Choroid plexus epithelial cell (primary cell): ENCODE measurements at regions not wholly inside any gene's neighbourhood (a gene's known extent, or its start where the extent isn't known, plus 50 kb on each side); places are given as distances from the start of the nearest gene placed in this dataset.
A peak's percentile ranks its signal among the peaks of the same experiment; 100 is the strongest.
"Not testable (repeated sequence)": the region's sequence is repeated elsewhere in the genome, so short reads cannot be mapped to it uniquely, and the experiment has no call there.

Source experiments
- DNase-seq: peaks from one replicate; pipeline ENCODE4 v3.0.0-alpha.2; 2010; ENCODE audit warnings: low read depth
- H3K4me3 ChIP-seq: 2 replicates; pipeline ENCODE4 v1.5.1; 2011; ENCODE audit warnings: low read depth, mild to moderate bottlenecking, control low read depth, low read length, moderate library complexity
- CTCF ChIP-seq: conservative IDR thresholded peaks from 2 replicates; pipeline ENCODE4 v1.5.1; 2011; ENCODE audit warnings: low read depth, mild to moderate bottlenecking, control low read depth, inconsistent platforms, low read length, moderate library complexity

DNA sequence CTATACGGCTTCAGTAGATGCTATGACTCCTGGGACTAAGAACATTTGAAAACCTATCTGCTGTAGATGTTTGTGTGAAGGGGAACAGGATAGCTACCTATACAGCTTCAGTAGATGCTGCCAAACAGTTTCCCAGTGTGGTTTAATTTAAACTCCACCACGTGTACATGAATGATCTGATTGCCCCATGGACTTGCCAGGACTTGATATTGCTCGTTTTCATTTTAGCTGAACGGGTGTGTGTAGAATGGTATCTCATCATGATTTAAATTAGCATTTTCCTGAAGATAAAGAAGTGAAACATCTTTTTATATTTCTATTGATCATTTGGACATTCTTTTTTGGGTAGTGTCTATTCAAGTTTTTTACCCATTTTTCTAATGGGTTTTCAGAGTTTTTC is 77.8 kb upstream of the PIP4K2A start:
- no peak for DNase-seq
- no peak for TF ChIP-seq CTCF
- H3K4me3 ChIP-seq: no peak overlapping the region

GRCh38 chr10:22791665-22792064 is 77.3 kb upstream of the PIP4K2A start:
- H3K4me3 ChIP-seq: no peak overlapping the region
- no peak for TF ChIP-seq CTCF
- peak; percentile 42 for DNase-seq

- no peak overlapping the region for H3K4me3 ChIP-seq
- no peak for TF ChIP-seq CTCF
- no peak for DNase-seq
Measured at GRCh38 chr10:22784668-22785067, 70.3 kb upstream of the PIP4K2A start.

GRCh38 chr10:22783807-22784206 is 69.4 kb upstream of the PIP4K2A start:
- DNase-seq: no peak
- H3K4me3 ChIP-seq: no peak overlapping the region
- no peak for TF ChIP-seq CTCF

DNA sequence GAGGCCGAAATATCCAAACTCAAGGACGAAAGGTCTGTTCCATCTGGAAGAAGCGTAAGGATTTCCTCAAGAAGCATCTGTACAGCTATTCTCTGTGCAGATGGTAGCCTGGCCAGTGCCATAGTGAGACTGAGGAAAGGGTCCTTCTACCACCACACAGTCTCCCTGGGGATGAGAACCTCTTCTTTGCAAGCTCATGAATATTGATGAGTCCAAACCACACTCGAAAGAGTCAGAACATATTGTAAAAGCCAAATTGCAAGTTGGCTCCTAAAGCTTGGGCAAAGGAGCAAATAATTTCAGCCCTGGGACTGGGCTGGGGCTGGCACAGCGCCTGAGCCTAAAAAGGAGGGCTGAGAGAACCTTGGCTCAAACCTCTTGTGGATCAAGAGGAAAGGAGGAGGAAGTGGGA is 66.1 kb upstream of the PIP4K2A start:
- TF ChIP-seq CTCF: no peak
- DNase-seq: no peak
- no peak overlapping the region for H3K4me3 ChIP-seq

DNA sequence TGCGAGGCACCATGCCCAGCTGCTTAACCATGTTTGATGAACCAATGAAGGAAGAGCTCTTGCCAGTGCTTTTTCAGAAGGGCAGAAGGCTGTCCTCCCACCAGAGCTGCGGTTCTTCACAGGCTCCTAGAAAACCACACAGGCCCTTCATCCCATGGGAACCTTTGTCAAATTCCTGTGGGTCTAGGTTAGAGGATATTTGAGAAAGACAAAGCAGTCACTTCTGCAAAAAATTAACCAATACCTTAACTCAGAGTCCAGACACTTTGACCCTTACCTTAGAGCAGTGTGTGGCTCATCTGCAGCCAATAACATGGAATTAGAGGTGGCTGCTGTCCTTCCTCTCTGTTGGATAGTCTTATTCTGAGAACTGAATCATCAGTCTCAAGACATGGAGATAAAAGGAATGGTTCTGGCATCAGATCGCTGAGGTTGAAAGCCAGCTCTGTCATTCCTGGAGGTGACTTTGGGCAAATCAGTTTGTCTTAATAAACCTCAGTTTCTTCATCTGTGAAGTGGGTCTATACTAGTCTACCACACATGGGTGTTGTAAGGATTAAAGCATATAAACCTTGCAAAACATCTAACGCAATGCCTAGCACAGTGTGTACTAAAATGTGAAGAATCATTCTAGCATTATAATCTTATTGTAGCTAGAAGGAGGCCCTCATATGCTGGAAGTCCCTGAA is 65.1 kb upstream of the PIP4K2A start:
- DNase-seq: no peak
- no peak for TF ChIP-seq CTCF
- no peak overlapping the region for H3K4me3 ChIP-seq

DNA sequence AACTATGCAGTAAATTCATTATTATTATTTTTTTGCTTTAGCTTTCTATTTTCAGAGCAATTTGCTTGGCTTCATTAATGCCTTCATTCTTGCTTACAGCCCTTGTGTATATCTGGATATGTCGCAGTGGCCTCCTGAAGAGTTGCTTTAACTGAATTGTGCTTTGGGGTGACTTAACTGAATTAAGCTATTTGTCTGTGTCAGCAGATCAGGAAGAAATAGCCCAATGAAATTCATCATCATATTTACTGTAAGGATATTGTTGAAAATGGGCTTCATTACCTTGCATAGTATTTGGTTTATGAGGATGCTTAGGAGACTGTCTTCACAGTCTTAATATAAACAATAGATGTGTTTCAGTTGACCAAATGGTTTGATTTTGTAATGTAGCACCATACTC is 59.7 kb upstream of the PIP4K2A start:
- no peak for TF ChIP-seq CTCF
- DNase-seq: no peak
- no peak overlapping the region for H3K4me3 ChIP-seq

DNA sequence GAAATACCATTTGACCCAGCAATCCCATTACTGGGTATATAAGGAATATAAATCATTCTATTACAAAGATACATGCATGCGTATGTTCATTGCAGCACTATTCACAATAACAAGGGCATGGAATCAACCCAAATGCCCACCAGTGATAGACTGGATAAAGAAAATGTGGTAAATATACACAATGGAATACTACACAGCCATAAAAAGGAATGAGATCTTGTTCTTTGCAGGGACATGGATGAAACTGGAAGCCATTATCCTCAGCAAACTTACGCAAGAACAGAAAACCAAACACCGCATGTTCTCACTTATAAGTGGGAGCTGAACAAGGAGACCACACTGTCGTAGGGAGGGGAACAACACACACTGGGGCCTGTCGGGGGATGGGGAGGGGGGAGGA is 57.3 kb upstream of the PIP4K2A start:
- not testable (repeated sequence) for H3K4me3 ChIP-seq, DNase-seq
